Ascending aorta (tissue), 2 donors: ENCODE measurements at regions not wholly inside any gene's neighbourhood (a gene's known extent, or its start where the extent isn't known, plus 50 kb on each side); places are given as distances from the start of the nearest gene placed in this dataset.
A peak's percentile ranks its signal among the peaks of the same experiment; 100 is the strongest.

ENCODE experiments used
- DNase-seq, 2 donors: peaks; one replicate each; pipeline ENCODE4 v3.0.0-alpha.2; 2019; ENCODE audit warnings: low spot score in 2 of 2
- H3K27ac ChIP-seq, 2 donors: fragments of 200-600 bp; sonication (generic); one replicate each; pipeline ENCODE4 v1.5.1; 2016 to 2017; ENCODE audit warnings: mild to moderate bottlenecking in 1 of 2
- H3K27me3 ChIP-seq: fragments of 200-600 bp; sonication (generic); one replicate; pipeline ENCODE4 v1.5.1; 2017
- H3K36me3 ChIP-seq, 2 donors: fragments of 200-600 bp; sonication (generic); one replicate each; pipeline ENCODE4 v1.5.1; 2016
- H3K4me1 ChIP-seq, 2 donors: fragments of 200-600 bp; sonication (generic); one replicate each; pipeline ENCODE4 v1.5.1; 2016 to 2017; ENCODE audit warnings: mild to moderate bottlenecking in 1 of 2
- H3K4me3 ChIP-seq, 2 donors: fragments of 200-600 bp; sonication (generic); one replicate each; pipeline ENCODE4 v1.5.1; 2016 to 2017; ENCODE audit warnings: mild to moderate bottlenecking in 1 of 2
- H3K9me3 ChIP-seq, 2 donors: fragments of 200-600 bp; sonication (generic); one replicate each; pipeline ENCODE4 v1.5.1; 2016
- intact Hi-C: fragments of 100-400 bp; cut with DNase I; formaldehyde crosslinking; loops from one replicate; pipeline ENCODE4 v1.15.1; 2023
- TF ChIP-seq, protein P1 (sequence below), 3 experiments: fragments of 200-600 bp in 2 of 3; fragments of 450-650 bp in 1 of 3; sonication (generic) in 2 of 3; IDR thresholded peaks; one replicate each; pipeline ENCODE4 v1.5.1; 2016 to 2019; ENCODE audit warnings: antibody characterized with exemption in 3 of 3, mild to moderate bottlenecking in 1 of 3, moderate library complexity in 1 of 3

DNA sequence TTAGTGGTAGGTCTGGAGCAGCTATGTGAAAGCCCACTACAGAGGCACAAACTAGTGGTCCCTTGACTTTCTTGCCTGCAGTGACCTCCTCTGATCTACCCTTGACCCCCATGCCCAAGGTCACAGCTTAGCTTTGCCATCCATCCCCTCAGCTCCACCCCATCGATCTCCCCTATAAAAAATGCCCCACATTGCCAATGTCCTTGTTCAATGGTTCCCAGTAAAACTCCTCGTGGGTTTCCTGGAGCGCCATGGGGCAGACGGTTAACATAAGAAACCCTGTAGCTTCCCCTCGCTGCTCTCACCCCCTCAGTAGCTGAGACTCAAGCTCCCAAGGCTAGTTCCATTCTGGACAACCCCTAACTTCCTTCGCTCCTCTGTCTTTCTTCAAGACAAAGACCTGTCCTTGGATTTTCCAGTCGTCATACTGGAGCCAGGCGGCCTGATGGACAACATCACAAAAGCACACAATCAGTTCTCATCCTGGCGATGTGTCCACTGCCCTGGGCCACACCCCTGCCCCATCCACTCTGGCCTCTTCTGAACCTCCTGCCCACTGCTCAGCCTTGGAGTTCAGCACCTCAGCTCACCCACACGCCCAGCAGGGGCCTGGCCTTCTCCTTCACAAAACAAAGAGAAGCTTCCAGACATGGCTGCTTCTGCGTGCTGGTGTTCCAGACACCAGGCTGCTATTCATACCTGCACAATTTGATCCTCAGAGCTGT lies 1429.3 kb downstream of the BRD1 start:
- Histone ChIP-seq H3K4me3 (no peak overlapping the region), H3K9me3 (no peaks in the 10 kb centered on the region), H3K27ac (no peak overlapping the region), H3K27me3 (no peaks in the 10 kb centered on the region), H3K36me3 (no peaks in the 10 kb centered on the region), H3K4me1 (no peaks in the 10 kb centered on the region)
- TF ChIP-seq, protein P1, sequence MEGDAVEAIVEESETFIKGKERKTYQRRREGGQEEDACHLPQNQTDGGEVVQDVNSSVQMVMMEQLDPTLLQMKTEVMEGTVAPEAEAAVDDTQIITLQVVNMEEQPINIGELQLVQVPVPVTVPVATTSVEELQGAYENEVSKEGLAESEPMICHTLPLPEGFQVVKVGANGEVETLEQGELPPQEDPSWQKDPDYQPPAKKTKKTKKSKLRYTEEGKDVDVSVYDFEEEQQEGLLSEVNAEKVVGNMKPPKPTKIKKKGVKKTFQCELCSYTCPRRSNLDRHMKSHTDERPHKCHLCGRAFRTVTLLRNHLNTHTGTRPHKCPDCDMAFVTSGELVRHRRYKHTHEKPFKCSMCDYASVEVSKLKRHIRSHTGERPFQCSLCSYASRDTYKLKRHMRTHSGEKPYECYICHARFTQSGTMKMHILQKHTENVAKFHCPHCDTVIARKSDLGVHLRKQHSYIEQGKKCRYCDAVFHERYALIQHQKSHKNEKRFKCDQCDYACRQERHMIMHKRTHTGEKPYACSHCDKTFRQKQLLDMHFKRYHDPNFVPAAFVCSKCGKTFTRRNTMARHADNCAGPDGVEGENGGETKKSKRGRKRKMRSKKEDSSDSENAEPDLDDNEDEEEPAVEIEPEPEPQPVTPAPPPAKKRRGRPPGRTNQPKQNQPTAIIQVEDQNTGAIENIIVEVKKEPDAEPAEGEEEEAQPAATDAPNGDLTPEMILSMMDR (IDR thresholded peaks at IDR 0.05): no peak
- intact Hi-C loops: no loop called here
- no peak for DNase-seq

GRCh38 chr22:48397531-48398180 lies 1430.0 kb downstream of the BRD1 start:
- Histone ChIP-seq H3K27ac (no peak overlapping the region), H3K4me1 (no peaks in the 10 kb centered on the region), H3K4me3 (no peak overlapping the region), H3K36me3 (no peaks in the 10 kb centered on the region), H3K27me3 (no peaks in the 10 kb centered on the region), H3K9me3 (no peaks in the 10 kb centered on the region)
- TF ChIP-seq, protein P1 (IDR thresholded peaks at IDR 0.05): no peak
- intact Hi-C loops: no loop called here
- peak in 1 of 2 donors; percentile 50 for DNase-seq

DNA sequence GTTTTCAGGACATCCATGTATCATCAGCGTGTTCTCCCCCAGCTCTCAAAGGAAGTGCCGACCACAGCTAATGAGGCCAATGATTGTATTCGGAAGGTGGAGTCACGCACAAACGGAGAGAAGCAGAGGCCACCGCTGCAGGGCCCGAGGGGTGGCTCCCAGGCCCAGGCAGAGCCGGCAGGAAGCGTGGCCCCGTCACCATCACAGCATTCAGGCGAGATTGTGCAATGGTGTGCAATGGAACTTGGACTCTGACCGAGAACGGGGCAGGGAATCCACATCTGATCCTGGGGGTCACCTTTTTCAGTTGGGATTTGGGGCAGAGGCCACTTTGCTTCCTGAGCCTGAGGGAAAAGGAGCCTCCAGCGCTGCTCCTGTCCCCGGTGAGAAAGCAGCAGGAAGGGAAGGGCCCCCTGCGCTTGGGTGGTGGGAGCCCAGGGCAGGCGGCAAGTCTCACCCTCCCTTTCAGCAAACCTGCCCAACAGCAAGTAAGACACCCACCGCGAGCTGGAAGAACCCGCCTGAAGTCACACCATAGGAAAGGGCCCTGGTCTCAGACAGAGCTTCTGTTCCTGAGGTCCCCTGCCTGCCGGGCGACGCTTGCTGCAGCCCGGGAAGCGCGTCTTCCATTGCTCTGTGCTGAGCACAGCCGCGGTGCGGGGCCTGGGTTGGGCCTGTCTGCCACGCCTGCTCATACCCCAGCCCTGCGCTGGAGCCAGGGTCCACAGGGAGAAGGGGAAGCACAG lies 1430.7 kb downstream of the BRD1 start:
- Histone ChIP-seq H3K27ac (no peak overlapping the region), H3K4me1 (no peaks in the 10 kb centered on the region), H3K4me3 (no peak overlapping the region), H3K27me3 (no peaks in the 10 kb centered on the region), H3K9me3 (no peaks in the 10 kb centered on the region), H3K36me3 (no peaks in the 10 kb centered on the region)
- DNase-seq: peak in 1 of 2 donors; percentile 16
- TF ChIP-seq, protein P1 (IDR thresholded peaks at IDR 0.05): no peak
- intact Hi-C loops: no loop called here

DNA sequence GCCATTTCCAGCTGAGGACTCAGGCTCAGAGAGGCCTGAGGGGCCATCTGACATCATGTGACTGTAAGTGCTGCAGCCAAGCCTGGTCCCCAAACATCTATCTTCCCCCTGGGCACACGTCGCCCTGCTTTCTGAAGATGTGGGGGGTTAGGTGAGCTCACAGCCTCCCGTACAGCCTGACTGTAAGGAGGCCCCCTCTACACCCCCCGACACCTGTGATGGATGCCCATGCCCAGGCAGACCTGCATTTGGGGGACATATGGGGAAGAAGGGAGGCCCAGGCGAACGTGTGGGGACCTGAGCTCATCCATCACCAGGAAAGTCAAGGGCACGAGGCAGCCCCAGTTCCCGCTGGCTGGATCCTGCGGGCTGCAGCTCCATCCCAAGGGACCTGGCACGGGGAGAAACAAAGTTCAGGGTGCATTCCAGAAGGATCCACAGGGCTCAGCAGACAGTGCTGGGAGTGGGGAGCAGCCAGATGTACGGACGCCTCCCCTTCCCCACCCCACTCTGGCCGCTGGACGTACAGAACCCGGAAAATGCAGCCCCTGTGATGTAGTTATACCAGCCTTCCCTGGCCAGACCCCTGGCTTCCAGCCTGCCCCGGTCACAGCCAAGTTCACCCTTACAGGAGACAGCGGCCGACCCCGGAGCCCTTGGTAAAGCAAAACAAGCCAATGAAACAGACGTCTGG lies 1431.4 kb downstream of the BRD1 start:
- no peaks in the 10 kb centered on the region for H3K9me3 ChIP-seq
- TF ChIP-seq, protein P1 (IDR thresholded peaks at IDR 0.05): no peak
- no peaks in the 10 kb centered on the region for H3K4me1 ChIP-seq
- no peaks in the 10 kb centered on the region for H3K36me3 ChIP-seq
- no peaks in the 10 kb centered on the region for H3K27me3 ChIP-seq
- no peak overlapping the region for H3K4me3 ChIP-seq
- H3K27ac ChIP-seq: no peak overlapping the region
- peak in 1 of 2 donors; percentile 40 for DNase-seq
- intact Hi-C loops: no loop called here

DNA sequence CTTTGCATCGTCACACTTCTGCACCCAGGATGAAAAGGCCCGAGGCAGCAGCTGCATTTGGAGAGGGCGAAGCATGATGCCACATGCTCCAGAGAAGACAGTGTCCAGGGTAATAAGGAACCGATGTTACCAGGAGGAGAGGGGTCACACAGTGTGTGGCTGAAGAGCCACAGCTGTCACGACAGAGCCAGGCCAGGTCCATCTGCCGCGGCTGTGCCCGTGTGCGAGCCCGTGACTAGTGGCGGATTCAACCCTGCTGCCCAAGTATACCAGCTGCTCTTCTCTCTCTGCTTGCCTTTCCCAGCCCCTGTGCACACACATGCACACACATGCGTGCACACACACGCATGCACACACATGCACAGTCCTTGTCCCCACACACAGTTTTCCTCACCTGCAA lies 1432.5 kb downstream of the BRD1 start:
- H3K9me3 ChIP-seq: no peaks in the 10 kb centered on the region
- no peaks in the 10 kb centered on the region for H3K27me3 ChIP-seq
- TF ChIP-seq, protein P1 (IDR thresholded peaks at IDR 0.05): no peak
- intact Hi-C loops: no loop called here
- no peaks in the 10 kb centered on the region for H3K36me3 ChIP-seq
- H3K4me1 ChIP-seq: no peaks in the 10 kb centered on the region
- H3K27ac ChIP-seq: no peak overlapping the region
- H3K4me3 ChIP-seq: no peak overlapping the region
- DNase-seq: peak in 1 of 2 donors; percentile 25
